ENCODE measurements at regions not wholly inside any gene's neighbourhood (a gene's known extent, or its start where the extent isn't known, plus 50 kb on each side); places are given as distances from the start of the nearest gene placed in this dataset.

- POLR2A ChIA-PET: no interaction called here
- H3K36me3 ChIP-seq (ENCODE audit: control insufficient read depth, insufficient read depth, low read length): no peaks in the 10 kb centered on the region
- no peak overlapping the region for H3K4me3 ChIP-seq (ENCODE audit: low read depth, low read length)
- H3K27me3 ChIP-seq (ENCODE audit: control insufficient read depth, insufficient read depth, low read length): no peaks in the 10 kb centered on the region
- no peak for DNase-seq (ENCODE audit: low read depth)
- TF ChIP-seq CTCF (IDR thresholded peaks at IDR 0.05; ENCODE audit: insufficient read depth, low read depth, low read length): no peak
- CTCF ChIA-PET: no interaction called here
Observed at GRCh38 chr2:184304006-184304405, 294.3 kb upstream of the ZNF804A start.

GRCh38 chr2:184305105-184305504, 293.2 kb upstream of the ZNF804A start:
- Histone ChIP-seq H3K27me3 (ENCODE audit: control insufficient read depth, insufficient read depth, low read length) (no peaks in the 10 kb centered on the region), H3K4me3 (ENCODE audit: low read depth, low read length) (no peak overlapping the region), H3K36me3 (ENCODE audit: control insufficient read depth, insufficient read depth, low read length) (no peaks in the 10 kb centered on the region)
- POLR2A ChIA-PET: no interaction called here
- TF ChIP-seq CTCF (IDR thresholded peaks at IDR 0.05; ENCODE audit: insufficient read depth, low read depth, low read length): no peak
- DNase-seq (ENCODE audit: low read depth): no peak
- CTCF ChIA-PET: no interaction called here

GRCh38 chr2:184308706-184309105, 289.6 kb upstream of the ZNF804A start:
- Histone ChIP-seq H3K27me3 (ENCODE audit: control insufficient read depth, insufficient read depth, low read length) (no peaks in the 10 kb centered on the region), H3K4me3 (ENCODE audit: low read depth, low read length) (no peak overlapping the region), H3K36me3 (ENCODE audit: control insufficient read depth, insufficient read depth, low read length) (no peaks in the 10 kb centered on the region)
- no peak for DNase-seq (ENCODE audit: low read depth)
- CTCF ChIA-PET: no interaction called here
- POLR2A ChIA-PET: no interaction called here
- TF ChIP-seq CTCF (IDR thresholded peaks at IDR 0.05; ENCODE audit: insufficient read depth, low read depth, low read length): no peak

- no peak overlapping the region for H3K4me3 ChIP-seq (ENCODE audit: low read depth, low read length)
- POLR2A ChIA-PET: no interaction called here
- CTCF ChIA-PET: no interaction called here
- no peak for TF ChIP-seq CTCF (IDR thresholded peaks at IDR 0.05; ENCODE audit: insufficient read depth, low read depth, low read length)
- H3K27me3 ChIP-seq (ENCODE audit: control insufficient read depth, insufficient read depth, low read length): no peaks in the 10 kb centered on the region
- no peak for DNase-seq (ENCODE audit: low read depth)
- no peaks in the 10 kb centered on the region for H3K36me3 ChIP-seq (ENCODE audit: control insufficient read depth, insufficient read depth, low read length)
Observed at GRCh38 chr2:184312970-184313369, 285.4 kb upstream of the ZNF804A start.

GRCh38 chr2:184314829-184315228, 283.5 kb upstream of the ZNF804A start:
- no peak for TF ChIP-seq CTCF (IDR thresholded peaks at IDR 0.05; ENCODE audit: insufficient read depth, low read depth, low read length)
- ChIA-PET CTCF (no interaction called here), POLR2A (no interaction called here)
- H3K4me3 ChIP-seq (ENCODE audit: low read depth, low read length): no peak overlapping the region
- no peaks in the 10 kb centered on the region for H3K36me3 ChIP-seq (ENCODE audit: control insufficient read depth, insufficient read depth, low read length)
- H3K27me3 ChIP-seq (ENCODE audit: control insufficient read depth, insufficient read depth, low read length): no peaks in the 10 kb centered on the region
- DNase-seq (ENCODE audit: low read depth): no peak

All from BJ (cell line).